ENCODE measurements at regions not wholly inside any gene's neighbourhood (a gene's known extent, or its start where the extent isn't known, plus 50 kb on each side); places are given as distances from the start of the nearest gene placed in this dataset.

GRCh38 chr10:123548770-123549169 lies 117.4 kb upstream of the GPR26 start:
- peaks cover 0 to 6% (median 2%) of the 10 kb centered on the region in 4 experiments; a peak in 2 of 7 replicates for H3K4me1 ChIP-seq (replicated peaks in 1 of 4; ENCODE audit: control insufficient read depth in 3 of 4, insufficient read depth in 4 of 4, low read length in 3 of 4)
- no peaks in the 10 kb centered on the region for H4K20me1 ChIP-seq (replicated peaks in 1 of 2; ENCODE audit: control insufficient read depth in 1 of 2, insufficient read depth in 2 of 2, low read length in 2 of 2)
- no peak overlapping the region for H3K14ac ChIP-seq (ENCODE audit: insufficient read length)
- TF ChIP-seq MAFK (IDR thresholded peaks at IDR 0.05; ENCODE audit: low read depth, low read length) = no peak
- TF ChIP-seq SRF (IDR thresholded peaks at IDR 0.05; ENCODE audit: low read depth, low read length) = no peak
- TF ChIP-seq CHD2 (IDR thresholded peaks at IDR 0.05; ENCODE audit: low read length) = 0 out of 2 replicates have a peak, but pooled peaks have one; percentile 35
- TF ChIP-seq RNF2 (IDR thresholded peaks at IDR 0.05; ENCODE audit: borderline replicate concordance, low read depth, low read length, missing control alignments, poor library complexity, severe bottlenecking) = no peak
- WGBS, 2 experiments (ENCODE audit: extremely low coverage in 1 of 2, insufficient coverage in 1 of 2, insufficient read length in 1 of 2, insufficient replicate concordance in 2 of 2, low coverage in 1 of 2, low lambda C conversion rate in 2 of 2, missing lambda C conversion rate in 1 of 2) = 95% methylated on average over 2 of the region's 2 CpGs; no CpG with 5 or more reads in 1 of the 2 experiments
- H3K23ac ChIP-seq (ENCODE audit: insufficient read length) = no peak overlapping the region
- H2AFZ ChIP-seq (ENCODE audit: low read length) = no peak overlapping the region
- no peak overlapping the region for H3K18ac ChIP-seq (ENCODE audit: extremely low read depth, low read length)
- FAIRE-seq (no peak), DNase-seq (ENCODE audit: low read depth in 1 of 2, low spot score in 2 of 2) (peak in 1 of 2 experiments; percentile 51)
- H3K79me2 ChIP-seq (ENCODE audit: control insufficient read depth in 1 of 2, insufficient read depth in 2 of 2, low read length in 2 of 2) = no peaks in the 10 kb centered on the region
- H4K8ac ChIP-seq (ENCODE audit: extremely low read depth, insufficient read depth, low read length) = no peak overlapping the region
- no peak overlapping the region for H3K56ac ChIP-seq (replicated peaks; ENCODE audit: insufficient read length, low read depth, low read length)
- H3K9me3 ChIP-seq (ENCODE audit: insufficient read depth in 2 of 2, low read depth in 1 of 2, low read length in 1 of 2) = peaks cover 6 to 10% of the 10 kb centered on the region in 2 experiments; a peak in 2 of 4 replicates
- H3K23me2 ChIP-seq (ENCODE audit: low read depth, low read length) = no peaks in the 10 kb centered on the region
- H3K4me2 ChIP-seq (ENCODE audit: insufficient read depth in 1 of 2, low read depth in 2 of 2, low read length in 2 of 2) = no peak overlapping the region
- H2BK12ac ChIP-seq (ENCODE audit: low read depth, low read length) = no peak overlapping the region
- CTCF ChIA-PET (ENCODE audit: partially characterized antibody) = interaction anchor here (0.6 to 1.6 kb wide), 6 partner anchors 9 to 372 kb away, joined by 3 to 5 read pairs (median 3); no protein-coding TSS in a partner anchor
- no peak overlapping the region for H3K27ac ChIP-seq (ENCODE audit: low read depth, low read length)
- no peak overlapping the region for H4K91ac ChIP-seq (replicated peaks; ENCODE audit: insufficient read length, low read length)
- H2BK20ac ChIP-seq (ENCODE audit: low read length) = no peak overlapping the region
- no peak overlapping the region; the same call in 1 of the 2 replicates for H2BK15ac ChIP-seq (ENCODE audit: low read length)
- H3K27me3 ChIP-seq (replicated peaks in 1 of 4; ENCODE audit: control insufficient read depth in 3 of 4, extremely low read depth in 1 of 4, insufficient read depth in 3 of 4, low read length in 3 of 4) = no peaks in the 10 kb centered on the region; a peak in 2 of 7 replicates
- no peak overlapping the region for H3K4me3 ChIP-seq (ENCODE audit: extremely low read depth in 1 of 4, insufficient read depth in 2 of 4, low read depth in 3 of 4, low read length in 4 of 4)
- H3K4ac ChIP-seq (replicated peaks; ENCODE audit: insufficient read length, low read depth, low read length) = no peak overlapping the region
- no peak overlapping the region for H3K9ac ChIP-seq (replicated peaks in 1 of 4; ENCODE audit: extremely low read depth in 1 of 4, low read depth in 3 of 4, low read length in 3 of 4)
- POLR2A ChIA-PET (ENCODE audit: partially characterized antibody) = no interaction called here
- H2AK5ac ChIP-seq (ENCODE audit: low read depth, low read length) = no peak overlapping the region
- no peaks in the 10 kb centered on the region for H3K79me1 ChIP-seq (ENCODE audit: low read depth, low read length)
- no peak overlapping the region for H2BK5ac ChIP-seq (ENCODE audit: low read depth, low read length)
- H2BK120ac ChIP-seq (replicated peaks; ENCODE audit: low read depth, low read length) = no peak overlapping the region
- peaks cover 0 to 3% (median 0%) of the 10 kb centered on the region in 4 experiments; a peak in 1 of 8 replicates for H3K36me3 ChIP-seq (ENCODE audit: control insufficient read depth in 2 of 4, insufficient read depth in 4 of 4, low read length in 3 of 4)
- H4K5ac ChIP-seq (ENCODE audit: insufficient read length, low read depth, low read length) = no peak overlapping the region

Measured in H1 (cell line).